ENCODE measurements at regions not wholly inside any gene's neighbourhood (a gene's known extent, or its start where the extent isn't known, plus 50 kb on each side); places are given as distances from the start of the nearest gene placed in this dataset.

DNA sequence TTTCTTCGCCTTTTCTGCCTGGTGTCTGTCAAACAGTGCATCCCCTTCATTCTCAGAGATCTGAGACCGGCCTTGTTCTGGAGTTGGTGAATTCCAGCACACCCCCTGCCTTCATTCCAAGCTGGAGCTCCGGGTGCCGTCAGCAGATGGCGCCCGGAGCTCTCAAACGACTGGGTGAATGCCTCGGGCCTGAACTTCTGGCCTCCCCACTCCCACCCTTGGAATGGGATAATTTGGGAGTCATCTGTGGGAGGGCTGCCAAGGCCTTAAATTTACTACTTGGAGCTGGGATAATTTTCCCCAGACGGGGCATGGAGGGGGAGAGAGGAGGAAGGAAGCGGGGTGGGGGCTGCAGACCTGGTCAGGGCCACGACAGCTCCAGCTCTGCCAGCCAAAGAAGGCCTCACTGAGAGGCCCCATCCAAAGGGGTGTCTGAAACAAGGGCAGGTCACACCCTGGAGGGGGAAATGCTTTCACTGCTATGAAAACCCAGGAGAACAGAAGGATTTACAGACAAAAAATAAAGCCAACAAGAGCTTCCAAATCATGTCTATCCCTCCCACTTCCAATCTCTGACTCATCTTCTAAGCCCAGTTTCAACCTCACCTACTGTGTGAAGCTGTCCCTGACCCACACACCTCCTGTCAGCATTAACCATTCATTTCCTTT lies 187.9 kb downstream of the OPA1 start:
- peak; percentile 95 for DNase-seq

- DNase-seq, result peak; percentile 66
Measured at GRCh38 chr3:193782276-193782647, 189.3 kb downstream of the OPA1 start.

DNA sequence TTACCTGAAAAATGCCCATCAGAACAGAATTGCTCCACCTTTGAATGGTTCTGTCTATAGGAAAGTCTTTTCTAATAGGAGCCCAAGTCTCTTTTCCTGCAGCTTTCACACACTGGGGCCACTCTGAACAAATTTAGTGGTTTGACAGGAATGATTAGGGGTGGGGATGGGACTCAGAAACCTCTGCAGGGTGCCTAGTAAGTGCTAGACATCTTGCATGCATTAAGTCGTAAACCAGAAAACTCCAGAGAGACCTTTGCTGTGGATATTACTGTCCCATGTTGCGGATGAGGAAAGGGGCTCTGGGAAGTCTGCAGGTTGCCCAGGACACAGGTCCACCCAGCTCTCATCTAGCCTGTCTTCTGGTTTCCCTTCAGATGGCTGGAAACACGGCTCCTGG lies 189.7 kb downstream of the OPA1 start:
- no peak for DNase-seq

DNA sequence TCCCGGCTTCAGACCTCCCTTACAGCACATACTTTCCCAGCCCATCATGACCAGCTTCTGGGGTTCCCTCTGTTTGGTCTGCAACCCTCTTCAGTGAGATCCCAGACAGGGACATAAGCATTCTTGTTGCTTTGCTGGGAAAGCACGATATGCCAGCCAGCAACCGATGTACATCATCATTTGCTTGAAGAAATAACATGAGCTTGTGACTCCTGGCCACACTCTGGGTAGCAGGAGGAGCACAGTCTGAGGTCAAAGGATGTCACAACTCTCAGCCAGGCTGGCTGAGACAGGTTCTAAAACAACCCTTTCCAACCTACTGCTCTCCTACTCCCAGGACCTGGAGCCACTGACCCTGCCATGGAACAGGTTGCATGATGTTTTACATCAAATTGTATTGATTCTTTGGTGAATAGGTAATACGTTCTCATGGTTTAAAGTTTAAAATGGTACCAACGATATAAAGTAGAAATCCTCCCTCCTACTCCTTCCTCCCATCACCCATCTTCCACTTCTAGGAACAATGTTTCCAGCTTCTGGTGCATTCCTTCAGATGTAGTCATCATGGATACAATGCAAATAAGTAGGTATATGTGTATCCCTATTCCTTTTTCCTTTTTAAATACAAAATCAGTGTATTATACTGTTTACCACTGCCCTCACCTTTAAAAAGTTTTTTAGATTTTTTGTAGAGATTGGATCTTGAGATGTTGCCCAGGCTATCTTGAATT lies 190.3 kb downstream of the OPA1 start:
- DNase-seq, result no peak

DNA sequence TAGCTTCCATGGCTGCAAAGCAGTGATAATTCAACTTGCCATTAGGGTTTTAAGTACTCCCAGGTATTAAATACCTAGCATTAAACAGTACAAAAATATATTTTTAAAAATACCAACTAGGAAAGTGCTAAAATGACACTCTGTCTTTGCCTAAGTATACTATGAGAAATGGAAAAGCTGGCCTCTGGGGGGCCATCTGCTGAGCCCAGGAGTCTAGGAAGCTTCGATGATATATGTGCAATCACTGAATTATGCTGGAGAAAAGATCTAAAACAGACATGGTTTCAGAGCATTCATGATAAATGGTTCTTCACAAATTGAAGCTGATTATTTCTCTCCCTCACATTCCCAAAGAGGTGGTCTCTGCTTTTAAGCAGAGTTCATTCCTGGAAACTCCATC lies 191.8 kb downstream of the OPA1 start:
- DNase-seq, result no peak

- DNase-seq, result no peak
Measured at GRCh38 chr3:193787496-193787870, 194.5 kb downstream of the OPA1 start.

DNA sequence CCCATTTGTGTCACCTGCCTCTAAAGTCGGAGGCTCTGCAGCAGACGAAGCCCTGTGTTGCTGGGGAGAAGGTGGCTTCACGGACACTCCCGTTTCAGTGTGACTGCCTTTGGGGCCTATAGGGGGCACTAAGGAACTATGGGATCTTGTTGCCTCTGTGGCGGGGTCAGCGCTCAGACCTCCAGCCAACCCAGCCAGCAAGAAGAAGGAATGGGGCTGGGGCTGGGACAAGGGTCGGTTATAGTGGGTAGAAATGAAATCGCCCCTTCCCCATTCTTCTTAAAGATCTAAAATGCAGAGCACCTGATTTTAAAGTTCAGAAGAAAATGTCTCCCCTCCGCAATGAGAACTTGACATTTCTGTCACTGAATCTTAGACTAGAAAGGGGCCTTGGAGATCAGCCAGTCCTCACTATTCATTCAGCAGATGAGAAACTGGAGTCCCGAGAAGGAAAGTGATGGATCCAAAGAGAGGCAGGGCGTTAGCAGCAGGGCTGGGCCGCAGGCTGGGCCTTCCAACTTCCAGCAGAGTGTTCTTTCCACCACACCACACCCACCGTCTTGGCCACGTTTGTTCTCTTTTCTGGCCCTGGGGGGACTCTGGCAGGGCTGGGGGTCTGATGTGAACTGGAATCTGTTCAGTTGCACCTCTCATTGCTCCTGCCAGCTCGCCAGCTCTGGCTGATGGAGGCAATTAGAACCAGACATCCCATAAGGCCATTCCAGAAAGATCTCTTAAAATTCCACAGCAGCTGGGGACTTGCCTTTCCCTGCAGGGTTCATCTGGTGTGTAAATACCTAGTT lies 195.4 kb downstream of the OPA1 start:
- peak; percentile 90 for DNase-seq

GRCh38 chr3:193789455-193789854 lies 196.4 kb downstream of the OPA1 start:
- no peak for DNase-seq

- DNase-seq, result no peak
Measured at GRCh38 chr3:193790086-193790990, 197.3 kb downstream of the OPA1 start.

DNA sequence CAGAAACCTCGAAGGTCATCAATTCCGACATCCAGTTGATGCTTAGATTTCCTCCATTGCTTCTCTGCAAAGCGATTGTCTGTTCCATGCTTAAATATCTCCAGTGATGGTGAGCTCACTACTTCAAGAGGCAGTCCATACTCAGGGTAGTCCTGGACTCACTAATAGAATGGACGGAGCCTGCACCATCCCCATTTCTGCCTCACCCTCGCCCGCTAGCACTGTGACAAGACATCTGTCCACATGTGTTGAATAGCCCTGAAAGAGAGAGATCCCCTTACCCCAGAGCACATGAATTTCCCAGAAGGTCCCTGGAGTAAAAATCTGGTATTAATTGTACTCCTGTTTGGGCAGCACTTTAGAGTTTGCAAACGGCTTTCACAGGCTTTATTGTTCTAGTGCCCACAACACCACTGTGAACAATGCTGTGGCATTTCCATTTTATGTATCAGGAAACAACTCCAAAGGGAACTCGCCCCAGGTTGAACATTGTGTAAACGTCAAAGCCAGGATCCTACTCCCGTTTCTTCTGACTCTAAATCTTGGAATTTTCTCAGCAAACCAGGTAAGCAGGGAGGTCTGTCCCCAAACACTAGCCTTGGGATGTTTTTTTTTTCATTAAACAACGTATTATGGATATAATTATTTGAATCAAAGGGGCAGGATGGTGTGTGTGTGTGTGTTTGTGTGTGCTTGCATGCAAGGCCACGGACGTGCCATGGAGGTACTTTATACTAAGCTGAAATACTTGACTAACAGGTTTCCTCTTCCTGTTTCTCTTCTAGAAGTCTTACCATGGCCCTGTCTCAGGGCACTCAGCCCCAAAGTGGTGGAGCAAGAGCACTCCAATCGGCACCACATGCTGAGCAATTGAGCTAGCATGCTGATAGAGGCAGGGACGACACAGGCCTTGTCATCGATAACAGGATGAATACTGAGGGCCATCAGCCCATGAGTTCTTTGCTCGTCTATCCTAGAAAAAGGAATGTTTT lies 198.3 kb downstream of the OPA1 start:
- no peak for DNase-seq

- no peak for DNase-seq
Measured at GRCh38 chr3:193793123-193793522, 200.1 kb downstream of the OPA1 start.

- no peak for DNase-seq
Measured at GRCh38 chr3:193794002-193794881, 201.2 kb downstream of the OPA1 start.

DNA sequence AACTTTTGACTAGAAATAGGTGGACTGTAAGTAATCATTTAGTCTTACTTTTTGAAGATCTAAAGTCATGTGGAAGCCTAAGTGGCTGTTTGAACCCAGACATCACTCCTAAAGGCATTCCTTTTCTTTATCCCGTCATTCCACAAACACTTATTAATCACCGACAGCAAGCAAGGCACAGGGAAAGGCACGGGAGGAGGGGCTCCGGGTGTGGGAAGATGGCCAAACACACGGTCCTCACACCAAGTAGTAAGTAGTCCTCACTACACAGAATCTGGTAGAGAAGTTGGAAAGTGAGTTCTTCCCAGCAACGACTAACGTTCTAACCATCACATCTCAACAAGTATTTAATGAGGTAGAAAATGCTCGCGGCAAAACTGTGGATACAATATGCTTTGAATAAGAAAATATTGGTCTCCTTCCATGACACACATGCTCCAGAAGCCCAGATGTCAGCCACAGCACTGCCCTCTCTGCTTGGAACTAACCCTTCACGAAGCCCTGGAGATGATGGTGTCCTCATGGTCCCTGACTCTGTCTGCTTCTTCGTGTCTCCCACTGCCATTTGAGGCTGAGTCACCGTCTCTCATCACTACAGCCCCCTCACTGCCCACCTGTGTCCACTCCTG lies 202.2 kb downstream of the OPA1 start:
- DNase-seq, result no peak

DNA sequence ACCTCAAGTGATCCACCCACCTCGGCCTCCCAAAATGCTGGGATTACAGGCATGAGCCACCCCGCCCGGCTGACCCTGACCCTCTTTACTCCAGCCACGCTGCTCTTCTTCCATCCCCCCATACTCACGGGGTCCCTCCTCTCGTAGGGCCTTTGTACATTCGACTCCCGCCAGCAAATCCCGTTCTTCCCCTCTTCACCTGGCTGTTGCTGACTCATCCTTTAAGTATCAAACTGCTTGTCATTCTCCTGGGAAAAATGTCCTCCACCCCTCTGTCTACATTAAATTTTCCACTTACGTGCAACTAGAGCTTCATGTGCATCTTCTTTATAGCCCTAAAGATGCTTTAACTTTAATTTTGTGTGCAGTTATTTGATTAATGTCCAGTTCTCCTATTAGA lies 203.1 kb downstream of the OPA1 start:
- no peak for DNase-seq

- no peak for DNase-seq
Measured at GRCh38 chr3:193797566-193797965, 204.6 kb downstream of the OPA1 start.

- no peak for DNase-seq
Measured at GRCh38 chr3:193798051-193798450, 205.0 kb downstream of the OPA1 start.

GRCh38 chr3:193800138-193801043 lies 207.4 kb downstream of the OPA1 start:
- DNase-seq, result no peak

DNA sequence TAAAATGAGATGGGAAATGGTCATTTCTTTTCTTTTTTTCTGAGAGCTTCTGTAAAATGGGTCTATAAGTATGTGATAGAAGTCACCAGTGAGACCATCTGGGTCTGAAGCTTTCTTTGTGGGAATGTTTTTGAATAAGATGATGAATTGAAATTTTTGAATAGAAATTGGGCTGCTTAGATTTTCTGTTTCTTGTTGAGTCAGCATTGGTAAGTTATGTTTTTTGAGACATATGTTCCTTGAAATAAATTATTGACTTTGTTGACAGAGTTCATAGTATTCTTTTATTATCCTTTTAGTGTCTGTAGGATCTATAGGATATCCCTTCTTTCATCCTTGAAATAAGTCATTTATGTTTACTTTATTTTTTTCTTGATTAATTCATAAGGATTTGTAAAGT lies 208.1 kb downstream of the OPA1 start:
- DNase-seq, result no peak

GRCh38 chr3:193803288-193803687 lies 210.3 kb downstream of the OPA1 start:
- DNase-seq, result no peak

All from eye (tissue), 1 donor.